Epithelial cell of prostate (primary cell): ENCODE measurements at regions not wholly inside any gene's neighbourhood (a gene's known extent, or its start where the extent isn't known, plus 50 kb on each side); places are given as distances from the start of the nearest gene placed in this dataset.

Source experiments
- DNase-seq: peaks from one replicate; pipeline ENCODE4 v3.0.0-alpha.2; 2011; ENCODE audit warnings: low read depth, low spot score
- H3K27ac ChIP-seq: fragments of 450-650 bp; 2 replicates; pipeline ENCODE4 v1.5.1; 2017; ENCODE audit warnings: mild to moderate bottlenecking

DNA sequence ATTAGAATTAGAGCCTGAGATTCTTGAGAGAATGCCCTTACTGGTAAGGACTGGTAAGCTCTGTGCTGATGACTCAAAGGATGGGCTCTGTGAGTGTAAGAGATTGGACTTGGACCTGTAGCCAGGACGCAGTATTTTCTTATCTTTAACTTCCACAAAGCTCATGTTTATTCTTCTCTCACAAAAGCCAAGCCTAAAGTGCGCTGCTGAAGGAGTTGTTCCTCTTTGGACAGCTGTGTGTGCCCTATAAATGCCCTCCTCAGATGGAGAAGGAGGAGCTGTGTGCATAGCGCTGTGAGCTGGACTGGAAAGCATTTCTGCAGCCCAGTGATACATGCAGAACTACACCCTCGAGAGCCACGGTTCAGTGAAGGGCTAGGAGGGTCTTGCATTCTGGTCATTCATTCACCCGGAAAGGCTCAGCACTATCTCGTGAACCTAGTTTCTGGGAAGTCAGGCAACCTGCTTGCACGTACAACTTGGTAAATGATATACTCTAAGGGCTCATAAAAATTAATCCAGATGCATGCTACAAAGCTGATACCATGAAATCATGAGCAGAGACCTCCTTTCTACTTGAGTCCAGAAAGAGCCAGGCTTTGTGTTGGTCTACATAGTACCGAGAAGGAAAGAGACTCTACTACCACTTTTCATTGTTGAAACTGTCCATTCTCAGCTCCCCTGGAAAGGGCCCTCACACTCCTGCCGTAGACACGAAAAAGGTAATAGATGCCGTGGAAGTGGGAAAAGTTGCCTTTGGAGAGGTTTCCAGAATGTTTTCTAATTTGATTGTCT is 103.0 kb upstream of the TBL1XR1 start:
- DNase-seq, result no peak
- H3K27ac ChIP-seq, result peak overlapping the region; percentile 5

DNA sequence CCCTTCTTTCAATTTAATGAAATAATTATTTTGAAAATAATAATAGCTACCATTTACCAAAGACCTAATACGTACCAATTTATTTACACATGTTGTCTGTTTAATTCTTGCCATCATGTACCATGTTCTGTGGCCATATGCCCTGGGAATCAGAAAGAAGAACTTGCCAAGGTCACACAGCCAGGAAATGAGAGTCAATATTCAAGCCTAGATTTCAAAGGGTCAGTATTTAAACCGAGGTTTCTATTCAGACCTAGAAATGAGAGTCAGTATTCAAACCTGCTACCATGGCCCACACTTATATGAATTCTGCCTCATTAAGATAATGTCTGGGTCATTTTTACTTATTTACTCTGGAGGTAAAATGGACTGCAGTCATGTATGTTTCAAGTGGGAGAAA is 103.6 kb upstream of the TBL1XR1 start:
- DNase-seq, result no peak

DNA sequence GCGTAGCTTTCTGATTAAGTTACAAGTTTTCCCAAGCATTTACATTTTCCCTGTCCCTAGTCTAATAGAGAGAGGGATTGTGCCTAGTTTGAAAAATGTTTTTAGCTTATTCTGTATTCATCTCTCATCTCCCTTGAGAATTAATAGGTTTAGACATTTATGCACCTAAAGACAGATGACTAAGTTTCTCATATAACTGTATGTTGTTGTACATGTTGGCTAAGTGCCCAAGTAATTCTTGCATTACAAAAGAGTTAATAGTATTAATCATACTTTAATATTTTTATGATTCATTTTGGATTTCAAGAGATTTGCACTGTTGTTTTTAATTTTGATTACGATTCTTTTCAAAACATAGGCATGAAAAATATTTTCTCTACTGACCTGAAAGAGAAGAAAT is 109.0 kb upstream of the TBL1XR1 start:
- H3K27ac ChIP-seq, result peak overlapping the region; percentile 12
- DNase-seq, result peak; percentile 57

More for the DNA sequence above, 103.6 kb upstream of the TBL1XR1 start:
- no peak overlapping the region for H3K27ac ChIP-seq

DNA sequence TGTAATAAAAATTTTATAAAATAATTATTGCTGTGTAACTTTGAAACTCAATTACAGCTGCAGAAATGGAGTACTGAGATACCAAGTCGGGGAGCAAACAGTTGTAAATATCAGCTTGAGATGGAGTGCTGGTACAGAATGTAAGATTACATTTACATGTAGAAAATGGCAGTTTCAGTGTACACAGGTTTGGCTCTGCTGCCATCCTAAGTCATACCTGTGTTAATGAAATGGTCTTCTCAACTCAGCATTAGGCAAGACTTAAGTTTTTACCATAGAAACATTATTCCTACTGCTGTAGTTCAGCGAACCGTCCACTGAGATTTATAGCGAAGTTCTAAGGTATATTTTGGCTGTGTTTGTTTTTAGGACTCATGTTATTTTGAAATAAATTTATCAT is 110.1 kb upstream of the TBL1XR1 start:
- no peak overlapping the region for H3K27ac ChIP-seq
- no peak for DNase-seq

DNA sequence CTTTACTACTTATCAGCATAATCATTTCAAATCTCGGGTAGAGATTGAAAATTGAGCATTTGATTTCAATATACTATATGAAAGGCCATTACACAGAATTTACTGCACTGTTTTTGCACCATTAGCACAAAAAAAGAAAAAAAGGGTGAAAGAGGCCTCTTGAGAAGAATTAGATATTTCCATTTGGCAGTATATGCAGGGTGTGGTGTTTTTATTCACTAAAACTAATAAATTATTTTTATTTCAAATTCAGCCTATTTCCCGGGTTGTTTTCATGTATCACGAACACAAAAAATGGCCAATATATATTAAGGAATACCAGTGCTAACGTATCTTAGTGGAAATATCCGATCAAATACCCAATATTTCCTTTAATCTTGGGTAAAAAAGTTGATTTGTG is 110.5 kb upstream of the TBL1XR1 start:
- H3K27ac ChIP-seq, result no peak overlapping the region
- no peak for DNase-seq

DNA sequence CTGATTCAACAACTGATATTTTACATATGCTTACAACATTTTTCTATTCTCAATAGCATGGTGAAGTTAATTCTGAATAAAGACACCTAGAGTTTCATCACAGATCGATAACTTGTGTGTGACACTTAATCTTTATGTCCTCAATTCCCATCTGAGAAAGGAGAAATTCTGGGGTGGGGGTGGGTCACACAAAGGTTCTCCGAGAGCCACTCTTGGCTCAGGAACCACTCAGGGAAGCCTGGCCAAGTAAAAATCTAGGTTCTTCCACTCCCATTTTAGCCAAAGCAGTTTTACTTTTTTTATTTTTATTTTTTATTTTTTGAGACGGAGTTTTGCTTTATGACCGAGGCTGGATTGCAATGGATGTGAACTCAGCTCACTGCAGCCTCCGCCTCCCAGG is 111.0 kb upstream of the TBL1XR1 start:
- H3K27ac ChIP-seq, result no peak overlapping the region
- no peak for DNase-seq

- no peak for DNase-seq
- no peak overlapping the region for H3K27ac ChIP-seq
Observed at GRCh38 chr3:177308911-177309310, 111.6 kb upstream of the TBL1XR1 start.

DNA sequence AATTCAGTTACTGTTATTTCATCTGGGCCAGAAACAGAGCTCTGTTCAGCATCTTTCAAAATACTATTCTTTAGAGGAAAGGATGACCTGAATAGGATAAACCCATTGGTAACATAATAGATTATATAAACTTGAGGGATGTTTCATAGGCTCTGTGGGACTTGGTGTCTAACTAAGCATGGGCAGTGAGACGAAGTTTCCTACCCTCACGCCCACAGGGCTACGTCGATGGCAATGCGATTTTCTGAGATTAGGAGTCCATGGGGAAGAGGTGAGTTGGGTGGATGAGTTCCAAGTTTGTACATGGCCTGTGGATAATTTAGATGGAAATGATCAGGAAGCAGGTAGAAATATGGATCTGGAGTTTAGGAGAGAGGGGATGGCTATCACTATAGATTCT is 115.2 kb upstream of the TBL1XR1 start:
- no peak overlapping the region for H3K27ac ChIP-seq
- DNase-seq, result no peak

GRCh38 chr3:177314897-177315296 is 117.6 kb upstream of the TBL1XR1 start:
- H3K27ac ChIP-seq, result no peak overlapping the region
- DNase-seq, result no peak

- H3K27ac ChIP-seq, result no peak overlapping the region
- DNase-seq, result no peak
Observed at GRCh38 chr3:177317247-177317646, 120.0 kb upstream of the TBL1XR1 start.

DNA sequence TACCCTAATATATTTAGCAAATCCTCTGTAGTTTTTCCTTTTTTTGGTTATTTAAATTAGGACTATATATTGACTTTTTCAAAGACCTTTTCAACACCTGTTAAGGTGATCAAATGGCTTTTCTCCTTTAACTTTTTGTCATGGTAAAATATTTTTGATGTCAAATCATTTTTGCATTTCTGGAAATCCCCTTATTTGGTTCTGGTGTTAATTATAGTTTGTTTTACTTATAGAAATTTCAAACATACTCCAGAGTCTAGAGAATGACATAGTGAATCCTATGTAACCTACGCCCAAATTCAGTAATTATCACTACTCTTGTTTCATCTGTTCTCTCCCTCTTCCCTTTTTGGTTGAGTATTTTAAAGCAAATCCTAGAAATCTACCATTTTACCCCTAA is 121.3 kb upstream of the TBL1XR1 start:
- H3K27ac ChIP-seq, result no peak overlapping the region
- DNase-seq, result no peak

DNA sequence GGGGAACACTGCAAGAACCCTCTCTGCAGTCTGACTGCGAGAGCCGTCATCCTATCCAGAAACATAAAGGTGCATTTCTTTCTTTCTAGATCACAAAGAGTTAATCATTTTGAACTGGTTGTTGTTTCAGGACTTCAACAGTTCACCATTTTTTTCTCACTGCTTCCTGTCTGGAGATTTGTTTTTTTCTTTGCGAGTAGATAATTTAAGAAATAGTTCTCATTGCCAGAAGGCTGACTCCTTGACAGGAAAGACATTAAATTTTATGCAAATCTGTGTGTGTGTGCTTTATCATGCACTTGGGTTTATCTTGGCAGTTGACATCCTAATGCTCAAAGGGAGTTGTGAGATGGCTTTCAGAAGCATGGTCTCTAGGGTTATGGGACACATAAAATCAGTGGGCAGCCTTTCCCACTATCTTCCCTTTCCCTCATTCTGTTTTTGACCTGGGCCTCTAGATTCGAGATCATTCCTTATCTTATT is 123.5 kb upstream of the TBL1XR1 start:
- H3K27ac ChIP-seq, result no peak overlapping the region
- DNase-seq, result no peak

DNA sequence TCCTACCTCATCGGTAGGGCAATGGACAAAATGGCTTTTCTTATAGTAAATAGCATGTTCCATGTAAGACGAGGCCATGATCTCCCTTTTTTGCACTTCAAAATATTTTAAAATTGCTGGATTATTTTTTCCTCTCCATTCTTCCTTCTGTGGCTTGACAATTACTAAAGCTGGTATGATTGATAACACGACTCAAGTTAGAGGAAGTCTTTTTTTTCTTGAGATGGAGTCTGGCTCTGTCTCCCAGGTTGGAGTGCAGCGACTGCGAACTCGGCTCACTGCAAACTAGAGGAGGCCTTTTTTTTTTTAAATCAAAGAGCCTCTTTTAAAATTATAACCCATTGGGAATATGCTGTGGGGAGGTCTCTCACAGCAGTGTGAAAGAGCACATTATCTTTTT is 124.5 kb upstream of the TBL1XR1 start:
- H3K27ac ChIP-seq, result no peak overlapping the region
- DNase-seq, result no peak

GRCh38 chr3:177322881-177323280 is 125.6 kb upstream of the TBL1XR1 start:
- H3K27ac ChIP-seq, result no peak overlapping the region
- no peak for DNase-seq

DNA sequence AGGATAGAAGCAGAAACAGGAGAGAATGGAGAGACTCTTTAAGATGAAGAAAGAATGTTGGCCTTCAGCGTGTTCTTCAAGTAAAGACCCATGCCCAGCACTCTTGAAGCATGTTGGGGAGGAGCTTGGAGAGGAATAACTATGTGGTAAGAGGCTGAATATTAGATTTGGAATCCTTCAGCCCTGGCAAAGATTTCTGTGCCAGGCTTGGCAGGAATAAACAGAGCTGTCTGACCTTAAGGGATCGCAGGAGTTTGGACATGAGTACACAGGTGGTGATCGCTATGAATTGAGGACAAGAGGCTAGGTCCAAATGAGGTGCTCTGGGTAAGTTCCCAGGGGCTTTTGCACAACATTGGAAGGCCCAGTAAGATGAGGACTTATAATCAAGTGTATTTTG is 132.6 kb upstream of the TBL1XR1 start:
- no peak overlapping the region for H3K27ac ChIP-seq
- no peak for DNase-seq

DNA sequence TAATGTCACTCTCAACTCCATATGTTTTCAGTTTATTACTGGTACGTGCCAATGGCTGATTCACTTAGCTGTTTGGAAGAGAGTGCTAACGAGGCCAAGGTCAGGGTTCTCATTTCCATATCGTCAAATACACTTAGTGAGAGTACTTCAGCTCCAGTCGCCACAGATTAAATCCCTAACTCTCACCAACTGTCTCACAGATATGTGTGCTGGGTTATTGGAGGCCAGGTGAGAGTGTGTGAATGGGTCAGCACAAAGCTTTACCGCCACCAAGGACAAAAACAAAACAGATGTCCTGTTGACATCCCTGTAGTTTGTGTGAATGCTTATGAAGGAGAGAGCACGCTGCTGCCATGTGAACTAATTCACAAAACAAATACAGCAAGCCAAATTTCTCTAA is 133.5 kb upstream of the TBL1XR1 start:
- no peak overlapping the region for H3K27ac ChIP-seq
- DNase-seq, result no peak

DNA sequence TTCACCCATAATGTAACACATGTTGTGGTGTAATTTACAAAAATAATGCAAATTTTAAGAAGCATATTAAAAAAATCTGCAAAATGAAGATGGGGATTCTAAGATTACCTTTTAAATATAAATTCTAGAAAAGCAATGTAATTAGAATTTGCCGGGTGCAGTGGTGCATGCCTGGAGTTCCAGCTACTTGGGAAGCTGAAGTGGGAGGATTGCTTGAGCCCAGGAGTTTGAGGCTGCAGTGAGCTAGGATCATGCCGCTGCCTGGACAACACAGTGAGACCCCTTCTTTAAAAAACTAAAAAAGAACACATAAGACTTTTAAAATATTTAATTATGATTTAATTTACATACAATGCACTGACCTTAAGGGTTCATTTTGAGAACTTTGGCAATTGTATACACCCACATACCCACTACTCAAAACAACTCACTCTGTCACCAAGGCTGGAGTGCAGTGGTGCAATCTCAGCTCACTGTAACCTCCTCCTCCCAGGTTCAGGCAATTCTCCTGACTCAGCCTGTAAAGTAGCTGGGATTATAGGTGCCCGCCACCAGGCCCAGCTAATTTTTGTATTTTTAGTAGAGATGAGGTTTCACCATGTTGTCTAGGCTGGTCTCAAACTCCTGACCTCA is 134.0 kb upstream of the TBL1XR1 start:
- no peak for DNase-seq
- H3K27ac ChIP-seq, result no peak overlapping the region

GRCh38 chr3:177332955-177333354 is 135.7 kb upstream of the TBL1XR1 start:
- DNase-seq, result no peak

GRCh38 chr3:177333533-177334520 is 136.5 kb upstream of the TBL1XR1 start:
- H3K27ac ChIP-seq, result no peak overlapping the region
- no peak for DNase-seq

More at GRCh38 chr3:177332955-177333354, 135.7 kb upstream of the TBL1XR1 start:
- H3K27ac ChIP-seq, result no peak overlapping the region

- H3K27ac ChIP-seq, result no peak overlapping the region
- no peak for DNase-seq
Observed at GRCh38 chr3:177334803-177335202, 137.5 kb upstream of the TBL1XR1 start.

GRCh38 chr3:177335728-177336127 is 138.4 kb upstream of the TBL1XR1 start:
- no peak for DNase-seq
- H3K27ac ChIP-seq, result no peak overlapping the region
